ENCODE measurements at regions not wholly inside any gene's neighbourhood (a gene's known extent, or its start where the extent isn't known, plus 50 kb on each side); places are given as distances from the start of the nearest gene placed in this dataset.

- TF ChIP-seq CTCF (IDR thresholded peaks at IDR 0.05; ENCODE audit: borderline replicate concordance, extremely low read depth, low read length, poor library complexity, severe bottlenecking) (no peak), EZH2 (IDR thresholded peaks at IDR 0.05; ENCODE audit: borderline replicate concordance, low read depth, low read length, severe bottlenecking) (no peak)
Observed at GRCh38 chr4:141375855-141376254, 155.2 kb downstream of the ZNF330 start.

Data from DND-41 (cell line).